H1 (cell line): ENCODE measurements at regions not wholly inside any gene's neighbourhood (a gene's known extent, or its start where the extent isn't known, plus 50 kb on each side); places are given as distances from the start of the nearest gene placed in this dataset.

Experiments used
- CEBPB ChIP-seq: IDR thresholded peaks from 2 replicates; pipeline ENCODE4 v1.6.1; 2012; ENCODE audit warnings: low read depth, low read length
- CTBP2 ChIP-seq: IDR thresholded peaks from 2 replicates; pipeline ENCODE4 v1.7.0; 2011; ENCODE audit warnings: borderline replicate concordance, mild to moderate bottlenecking, moderate library complexity, mixed read lengths, low read length; ENCODE audit not compliant: insufficient read depth, insufficient read length
- GABPA ChIP-seq: IDR thresholded peaks from 2 replicates; pipeline ENCODE4 v1.6.1; 2011; ENCODE audit warnings: mild to moderate bottlenecking, low read length, moderate library complexity, borderline replicate concordance; ENCODE audit not compliant: insufficient read depth
- KDM5A ChIP-seq: fragments of 200-600 bp; IDR thresholded peaks from 2 replicates; pipeline ENCODE4 v1.7.1; 2012; ENCODE audit warnings: mild to moderate bottlenecking, low read length, inconsistent platforms, mixed read lengths
- RBBP5 ChIP-seq: IDR thresholded peaks from 2 replicates; pipeline ENCODE4 v1.7.1; 2012; ENCODE audit warnings: low read depth, mild to moderate bottlenecking, inconsistent platforms, low read length, moderate library complexity, borderline replicate concordance
- RXRA ChIP-seq: IDR thresholded peaks from 2 replicates; pipeline ENCODE4 v1.6.1; 2011; ENCODE audit warnings: low read depth, mild to moderate bottlenecking, low read length, moderate library complexity; ENCODE audit not compliant: insufficient read depth
- SAP30 ChIP-seq: fragments of 300-600 bp; sonication (generic); IDR thresholded peaks from 2 replicates; pipeline ENCODE4 v1.7.1; 2012; ENCODE audit warnings: low read length, moderate library complexity, mild to moderate bottlenecking, inconsistent platforms; ENCODE audit not compliant: insufficient read depth, insufficient replicate concordance
- SIN3A ChIP-seq, 2 experiments: IDR thresholded peaks in 1 of 2; conservative IDR thresholded peaks in 1 of 2; 2 replicates each; pipeline ENCODE4 v1.6.1; 2011 to 2012; ENCODE audit warnings: low read length in 2 of 2, improper control_type of control experiment in 1 of 2, low read depth in 1 of 2, mild to moderate bottlenecking in 1 of 2
- SUZ12 ChIP-seq: fragments of 200-600 bp; sonication (generic); IDR thresholded peaks from 2 replicates; pipeline ENCODE4 v1.6.1; 2012; ENCODE audit warnings: mild to moderate bottlenecking, inconsistent platforms, low read length, moderate library complexity, mixed read lengths
- TCF12 ChIP-seq: IDR thresholded peaks from 2 replicates; pipeline ENCODE4 v1.6.1; 2011; ENCODE audit warnings: low read depth, mild to moderate bottlenecking, low read length
- TF ChIP-seq, protein P1 (sequence below): IDR thresholded peaks from 2 replicates; pipeline ENCODE4 v1.6.1; 2011; ENCODE audit warnings: low read length, improper control_type of control experiment

DNA sequence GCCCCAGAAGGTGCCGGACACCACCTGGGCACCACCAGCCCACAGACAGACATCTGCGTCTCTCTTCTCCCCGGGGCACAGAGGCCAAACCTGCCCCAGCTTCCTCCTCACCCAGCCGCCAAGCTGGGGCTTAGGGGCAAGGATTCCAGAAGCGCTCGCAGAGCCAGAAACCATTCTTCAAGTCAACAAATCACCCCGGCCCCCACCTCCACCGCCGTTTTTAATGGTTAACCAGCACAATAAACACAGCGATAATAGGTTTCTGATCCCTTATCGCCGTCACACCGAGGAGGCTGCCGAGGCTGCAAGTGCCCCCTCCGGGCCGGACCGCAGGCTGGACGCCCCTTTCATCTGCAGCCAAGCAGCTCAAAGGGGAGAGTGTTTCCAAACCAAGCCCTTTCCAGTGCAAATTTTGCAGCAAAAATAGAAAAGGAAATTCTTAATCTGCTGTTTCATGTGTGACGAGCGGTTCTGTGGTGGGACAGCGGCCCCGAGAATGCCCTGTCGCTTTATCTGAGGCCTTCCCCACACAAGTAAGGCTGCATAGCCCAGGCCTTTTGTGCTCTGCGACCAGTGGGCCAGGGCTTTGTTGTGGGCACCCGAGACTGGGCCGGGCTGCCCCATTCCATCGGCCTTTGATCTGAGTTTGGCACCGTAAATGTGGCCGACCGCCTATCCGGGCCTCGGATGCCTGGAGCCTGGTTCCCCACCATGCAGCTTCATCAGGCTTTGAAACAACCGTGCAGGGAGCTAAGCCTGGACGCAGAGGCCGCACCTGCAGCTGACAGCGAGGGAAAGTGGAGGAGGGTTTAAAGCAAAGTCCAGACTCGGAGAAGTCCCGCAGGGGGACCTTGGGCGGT lies 83.2 kb downstream of the FOXL3 start (continued):
- TF ChIP-seq RXRA (no peak), TCF12 (no peak), CEBPB (no peak), SUZ12 (no peak), GABPA (no peak), CTBP2 (no peak), RBBP5 (no peak), SIN3A (conservative IDR thresholded peaks at IDR 0.05 in 1 of 2, IDR thresholded peaks at IDR 0.05 in 1 of 2; ENCODE audit: low read depth in 1 of 2, low read length in 2 of 2) (no peak), SAP30 (no peak), KDM5A (no peak)
- TF ChIP-seq, protein P1, sequence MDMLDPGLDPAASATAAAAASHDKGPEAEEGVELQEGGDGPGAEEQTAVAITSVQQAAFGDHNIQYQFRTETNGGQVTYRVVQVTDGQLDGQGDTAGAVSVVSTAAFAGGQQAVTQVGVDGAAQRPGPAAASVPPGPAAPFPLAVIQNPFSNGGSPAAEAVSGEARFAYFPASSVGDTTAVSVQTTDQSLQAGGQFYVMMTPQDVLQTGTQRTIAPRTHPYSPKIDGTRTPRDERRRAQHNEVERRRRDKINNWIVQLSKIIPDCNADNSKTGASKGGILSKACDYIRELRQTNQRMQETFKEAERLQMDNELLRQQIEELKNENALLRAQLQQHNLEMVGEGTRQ: no peak
